Chondrocyte (in vitro differentiated cells): ENCODE measurements at regions not wholly inside any gene's neighbourhood (a gene's known extent, or its start where the extent isn't known, plus 50 kb on each side); places are given as distances from the start of the nearest gene placed in this dataset.

Experiments
- DNase-seq: peaks from one replicate; pipeline ENCODE4 v3.0.0; 2021; ENCODE audit warnings: mixed read lengths, low spot score
- H3K27ac Mint-ChIP-seq: one replicate; pipeline ENCODE4 v1.8.0; 2021; ENCODE audit warnings: mild to moderate bottlenecking, moderate library complexity, mixed read lengths; ENCODE audit not compliant: unreplicated experiment
- H3K27me3 Mint-ChIP-seq: 2 replicates; pipeline ENCODE4 v1.8.0; 2021; ENCODE audit warnings: low read depth, mixed read lengths
- H3K36me3 Mint-ChIP-seq: 2 replicates; pipeline ENCODE4 v1.8.0; 2021; ENCODE audit warnings: low read depth, mixed read lengths
- H3K4me1 Mint-ChIP-seq: 2 replicates; pipeline ENCODE4 v1.8.0; 2021; ENCODE audit warnings: low read depth, mild to moderate bottlenecking, mixed read lengths
- H3K4me3 Mint-ChIP-seq: one replicate; pipeline ENCODE4 v1.8.0; 2021; ENCODE audit warnings: mild to moderate bottlenecking, moderate library complexity, mixed read lengths; ENCODE audit not compliant: unreplicated experiment
- H3K9me3 Mint-ChIP-seq: 2 replicates; pipeline ENCODE4 v1.8.0; 2021; ENCODE audit warnings: low read depth, mixed read lengths
- TF ChIP-seq, protein P1 (sequence below): fragments of 200-600 bp; sonication (generic); IDR thresholded peaks from 2 replicates; pipeline ENCODE4 v1.5.0; 2021; ENCODE audit warnings: antibody characterized with exemption, mild to moderate bottlenecking, moderate library complexity

DNA sequence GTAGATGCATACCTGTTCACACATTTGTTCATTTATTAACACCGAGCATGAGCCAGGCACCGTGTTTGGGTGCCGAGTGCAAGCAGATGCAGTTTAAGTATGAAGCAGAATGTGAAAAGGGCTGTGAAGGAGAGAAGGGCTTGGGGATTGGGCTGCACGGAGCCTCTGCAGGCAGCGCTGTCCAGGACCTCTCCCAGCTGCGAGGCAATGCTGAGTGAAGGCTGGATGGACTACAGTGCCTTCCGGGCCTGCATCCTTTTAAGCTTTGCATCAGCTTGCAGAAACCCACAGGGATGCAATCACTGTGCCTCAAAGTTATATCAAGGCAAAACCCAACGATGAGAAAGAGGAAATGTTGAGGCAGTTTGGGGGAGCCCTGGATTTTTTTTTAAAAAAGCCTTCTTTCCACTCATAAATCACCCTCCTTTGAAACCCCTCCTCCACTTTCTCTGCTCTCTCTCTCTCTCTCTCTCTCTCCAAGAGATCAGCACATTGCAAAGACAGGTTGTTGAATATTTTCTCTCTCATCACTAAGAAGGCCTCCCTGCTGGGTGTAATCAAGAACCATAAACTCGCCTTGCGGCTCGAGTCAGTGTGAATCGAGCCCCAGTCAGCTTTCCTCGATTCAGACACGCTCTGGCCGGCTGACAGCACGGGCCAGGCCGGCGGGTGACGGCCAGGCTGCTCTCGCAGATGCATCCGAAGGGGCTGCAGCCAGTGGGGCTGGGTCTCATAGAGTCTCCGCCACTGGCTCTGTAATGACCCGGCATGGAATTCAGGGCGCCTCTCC is 89.2 kb upstream of the POU3F1 start:
- H3K4me1 Mint-ChIP-seq = peaks cover 57% of the 10 kb centered on the region
- no peak overlapping the region for H3K4me3 Mint-ChIP-seq
- no peaks in the 10 kb centered on the region for H3K9me3 Mint-ChIP-seq

DNA sequence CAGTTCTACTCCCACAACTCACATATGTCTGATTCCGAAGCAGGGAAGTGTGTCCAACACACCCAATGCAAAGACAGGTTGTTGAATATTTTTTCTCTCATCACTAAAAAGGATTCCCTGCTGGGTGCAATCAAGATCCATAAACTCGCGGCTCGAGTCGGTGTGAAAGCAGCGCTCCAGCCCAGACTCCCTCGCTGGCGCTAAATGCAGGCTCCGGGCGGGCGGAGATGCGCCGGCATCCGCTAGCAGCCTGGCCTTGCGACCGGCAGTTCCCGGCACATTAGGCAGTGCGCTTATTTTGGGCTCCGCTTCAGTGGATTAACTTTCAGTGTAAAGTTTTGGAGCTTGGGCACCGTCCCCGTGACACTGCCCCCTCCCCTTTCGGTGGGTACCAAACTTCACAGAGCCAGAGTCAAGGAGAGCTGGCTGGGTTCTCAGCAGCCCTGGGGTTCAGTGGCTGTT is 87.7 kb upstream of the POU3F1 start:
- Mint-ChIP-seq H3K4me1 (peaks cover 54% of the 10 kb centered on the region), H3K4me3 (no peak overlapping the region), H3K36me3 (no peaks in the 10 kb centered on the region), H3K27ac (no peak overlapping the region), H3K9me3 (no peaks in the 10 kb centered on the region), H3K27me3 (no peaks in the 10 kb centered on the region)
- no peak for DNase-seq
- TF ChIP-seq, protein P1, sequence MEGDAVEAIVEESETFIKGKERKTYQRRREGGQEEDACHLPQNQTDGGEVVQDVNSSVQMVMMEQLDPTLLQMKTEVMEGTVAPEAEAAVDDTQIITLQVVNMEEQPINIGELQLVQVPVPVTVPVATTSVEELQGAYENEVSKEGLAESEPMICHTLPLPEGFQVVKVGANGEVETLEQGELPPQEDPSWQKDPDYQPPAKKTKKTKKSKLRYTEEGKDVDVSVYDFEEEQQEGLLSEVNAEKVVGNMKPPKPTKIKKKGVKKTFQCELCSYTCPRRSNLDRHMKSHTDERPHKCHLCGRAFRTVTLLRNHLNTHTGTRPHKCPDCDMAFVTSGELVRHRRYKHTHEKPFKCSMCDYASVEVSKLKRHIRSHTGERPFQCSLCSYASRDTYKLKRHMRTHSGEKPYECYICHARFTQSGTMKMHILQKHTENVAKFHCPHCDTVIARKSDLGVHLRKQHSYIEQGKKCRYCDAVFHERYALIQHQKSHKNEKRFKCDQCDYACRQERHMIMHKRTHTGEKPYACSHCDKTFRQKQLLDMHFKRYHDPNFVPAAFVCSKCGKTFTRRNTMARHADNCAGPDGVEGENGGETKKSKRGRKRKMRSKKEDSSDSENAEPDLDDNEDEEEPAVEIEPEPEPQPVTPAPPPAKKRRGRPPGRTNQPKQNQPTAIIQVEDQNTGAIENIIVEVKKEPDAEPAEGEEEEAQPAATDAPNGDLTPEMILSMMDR = no peak

More for the DNA sequence above, 89.2 kb upstream of the POU3F1 start:
- no peaks in the 10 kb centered on the region for H3K27me3 Mint-ChIP-seq
- H3K36me3 Mint-ChIP-seq = no peaks in the 10 kb centered on the region
- no peak for DNase-seq
- H3K27ac Mint-ChIP-seq = no peak overlapping the region
- TF ChIP-seq, protein P1 = no peak

DNA sequence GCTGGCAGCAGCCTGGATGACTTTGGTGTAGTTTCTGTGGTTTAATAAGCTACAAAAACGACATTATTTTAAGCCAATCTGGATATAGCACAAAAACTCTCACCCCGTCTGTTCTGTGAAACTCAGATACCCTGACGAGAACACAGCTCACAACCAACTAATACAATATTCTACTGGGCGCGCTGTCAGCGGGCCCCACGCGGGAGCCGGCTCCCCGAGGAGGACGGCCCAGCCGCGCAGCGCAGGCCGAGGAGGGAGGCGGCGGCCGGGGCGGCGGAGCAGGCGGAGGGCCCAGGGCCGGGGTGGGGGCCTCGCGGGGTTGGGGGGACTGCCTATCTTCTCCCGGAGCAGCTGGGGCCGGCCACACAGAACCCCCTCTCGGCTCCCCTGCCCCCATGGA is 87.2 kb upstream of the POU3F1 start:
- no peak for DNase-seq
- Mint-ChIP-seq H3K27me3 (no peaks in the 10 kb centered on the region), H3K4me3 (no peak overlapping the region), H3K36me3 (no peaks in the 10 kb centered on the region), H3K27ac (no peak overlapping the region), H3K9me3 (no peaks in the 10 kb centered on the region), H3K4me1 (peaks cover 48% of the 10 kb centered on the region)
- TF ChIP-seq, protein P1 = no peak

DNA sequence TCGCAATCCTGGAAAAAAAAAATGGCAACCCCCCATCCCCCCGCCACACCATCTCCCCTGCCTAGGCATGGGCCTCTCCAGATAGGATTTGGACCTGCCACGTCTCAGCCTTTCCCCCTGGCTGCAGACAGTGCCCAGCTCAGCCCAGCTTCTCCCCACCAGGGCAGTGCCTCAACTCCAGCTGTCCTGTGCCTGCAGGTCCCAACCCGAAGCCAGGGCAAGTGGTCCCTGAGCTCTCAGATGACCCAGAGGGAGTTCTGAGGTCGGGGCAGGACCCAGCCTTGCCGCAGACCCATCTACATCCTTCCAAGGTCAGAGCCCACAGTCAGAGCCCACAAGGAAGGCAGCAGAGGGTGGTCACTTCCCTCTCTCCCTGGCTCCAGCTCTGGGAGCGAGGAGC is 86.7 kb upstream of the POU3F1 start:
- peaks cover 44% of the 10 kb centered on the region for H3K4me1 Mint-ChIP-seq
- H3K4me3 Mint-ChIP-seq = no peak overlapping the region
- H3K9me3 Mint-ChIP-seq = no peaks in the 10 kb centered on the region
- H3K27ac Mint-ChIP-seq = no peak overlapping the region
- no peaks in the 10 kb centered on the region for H3K27me3 Mint-ChIP-seq
- TF ChIP-seq, protein P1 = no peak
- H3K36me3 Mint-ChIP-seq = no peaks in the 10 kb centered on the region
- no peak for DNase-seq

DNA sequence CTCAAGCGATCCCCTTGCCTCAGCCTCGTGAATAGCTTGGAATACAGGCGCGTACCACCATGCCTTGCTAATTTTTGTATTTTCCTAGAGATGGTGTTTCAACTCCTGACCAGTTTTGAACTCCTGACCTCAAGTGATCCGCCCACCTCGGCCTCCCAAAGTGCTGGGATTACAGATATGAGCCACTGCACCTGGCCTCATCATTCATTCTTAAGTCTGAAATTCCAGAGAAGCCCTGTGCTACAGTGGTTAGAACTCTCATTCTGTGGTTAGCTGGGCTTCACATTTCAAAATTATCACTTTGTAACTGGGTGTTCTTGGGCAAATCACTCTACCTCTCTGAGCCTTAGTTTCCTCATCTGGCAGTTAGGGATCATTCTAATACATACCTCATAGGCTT is 86.1 kb upstream of the POU3F1 start:
- H3K27ac Mint-ChIP-seq = no peak overlapping the region
- no peak for DNase-seq

More for the DNA sequence above, 86.1 kb upstream of the POU3F1 start:
- TF ChIP-seq, protein P1 = no peak
- H3K36me3 Mint-ChIP-seq = no peaks in the 10 kb centered on the region
- H3K9me3 Mint-ChIP-seq = no peaks in the 10 kb centered on the region
- H3K4me3 Mint-ChIP-seq = no peak overlapping the region
- H3K27me3 Mint-ChIP-seq = no peaks in the 10 kb centered on the region
- peaks cover 39% of the 10 kb centered on the region for H3K4me1 Mint-ChIP-seq
